Fibroblast of villous mesenchyme (primary cell): ENCODE measurements at regions not wholly inside any gene's neighbourhood (a gene's known extent, or its start where the extent isn't known, plus 50 kb on each side); places are given as distances from the start of the nearest gene placed in this dataset. TPM values are rescaled to one million over a fixed set of nuclear protein-coding genes. Genes with fewer than 3 reads are reported as not detected.

Experiments
- DNase-seq: peaks from one replicate; pipeline ENCODE4 v3.0.0-alpha.2; 2010; ENCODE audit warnings: low read depth
- H3K4me3 ChIP-seq: 2 replicates; pipeline ENCODE4 v1.5.1; 2011; ENCODE audit warnings: low read depth, mild to moderate bottlenecking, low read length
- CTCF ChIP-seq: IDR thresholded peaks from 2 replicates; pipeline ENCODE4 v1.5.1; 2012; ENCODE audit warnings: low read depth, mild to moderate bottlenecking, low read length; ENCODE audit not compliant: insufficient read depth
- small RNA-seq: library from RNA; depleted of rRNA; stranded (forward); fragments of <200 nt; gene quantifications from one replicate; pipeline ENCODE3, GENCODE V24; 2012

DNA sequence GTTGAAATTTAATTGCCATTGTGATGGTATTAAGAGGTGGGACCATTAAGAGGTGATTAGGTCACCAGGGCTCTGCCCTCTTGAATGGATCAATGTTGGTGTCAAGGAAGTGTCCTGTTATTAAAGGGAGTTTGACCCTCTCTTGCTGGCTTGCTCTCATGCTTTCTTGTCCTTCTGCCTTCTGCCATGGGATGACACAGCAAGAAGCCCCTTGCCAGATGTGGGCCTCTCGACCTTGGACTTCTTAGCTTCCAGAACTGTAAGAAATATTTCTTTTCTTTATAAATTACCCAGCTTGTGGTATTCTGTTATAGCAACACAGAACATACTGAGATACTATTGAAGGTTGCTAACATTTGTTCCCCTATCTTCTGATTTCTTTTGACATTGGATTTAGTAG, 157.0 kb downstream of the MDFIC start:
- no peak for TF ChIP-seq CTCF
- DNase-seq: no peak
- H3K4me3 ChIP-seq: no peak overlapping the region

DNA sequence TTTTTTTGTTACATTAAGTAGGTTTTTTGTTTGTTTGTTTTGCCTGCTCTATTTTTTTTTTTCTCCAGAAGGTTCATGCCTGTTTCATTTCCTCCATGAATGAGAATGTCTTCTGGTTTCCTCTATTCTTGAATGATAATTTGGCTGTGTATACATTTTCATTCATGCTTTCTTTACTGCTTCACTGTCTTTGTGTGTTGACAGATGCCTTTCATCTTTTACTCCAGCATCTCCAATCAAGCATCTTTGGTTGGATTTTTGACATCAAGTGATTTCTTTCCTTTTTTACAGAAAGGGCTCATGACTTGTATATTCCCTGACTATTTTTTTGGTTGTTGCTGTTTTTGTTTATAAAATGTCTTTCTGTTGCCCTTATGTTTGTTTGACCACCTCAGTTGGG, 156.5 kb downstream of the MDFIC start:
- TF ChIP-seq CTCF: no peak
- no peak for DNase-seq
- H3K4me3 ChIP-seq: no peak overlapping the region

GRCh38 chr7:115070311-115070710, 148.4 kb downstream of the MDFIC start:
- TF ChIP-seq CTCF: no peak
- DNase-seq: no peak
- no peak overlapping the region for H3K4me3 ChIP-seq

Small RNAs in the stretch of these regions (small RNA-seq; reads per million reads assigned to genes)
- not detected for gene RF00019
- not detected for gene SNORA25B
